GM21576 (cell line): ENCODE measurements at regions not wholly inside any gene's neighbourhood (a gene's known extent, or its start where the extent isn't known, plus 50 kb on each side); places are given as distances from the start of the nearest gene placed in this dataset.
"Not testable (repeated sequence)": the region's sequence is repeated elsewhere in the genome, so short reads cannot be mapped to it uniquely, and the experiment has no call there.

ENCODE experiments used
- ATAC-seq: cut with Tn5 transposase; IDR thresholded peaks from one replicate; pipeline ENCODE4 v1.9.1; 2021; ENCODE audit warnings: mild to moderate bottlenecking, moderate library complexity; ENCODE audit not compliant: unreplicated experiment

DNA sequence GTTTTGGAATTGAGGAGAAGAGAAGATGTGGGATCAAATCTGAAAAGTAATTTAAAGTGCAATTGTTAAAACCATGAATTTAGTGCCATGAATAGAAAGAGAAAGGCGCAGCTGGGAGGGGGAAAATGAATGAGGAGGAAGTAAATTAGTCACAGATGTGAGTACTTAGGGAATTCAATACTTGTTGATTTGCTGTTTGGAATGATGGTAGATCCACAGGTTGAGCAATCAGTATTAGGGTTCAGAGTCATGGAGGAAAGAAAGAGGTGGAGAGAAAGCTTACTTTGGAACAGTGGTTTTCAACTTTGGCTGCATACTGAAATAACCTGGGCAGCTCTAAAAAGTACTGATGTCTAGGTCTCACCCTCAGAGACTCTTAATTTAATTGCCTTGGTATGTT, 229.7 kb upstream of the ASCC3 start:
- no peak for ATAC-seq

DNA sequence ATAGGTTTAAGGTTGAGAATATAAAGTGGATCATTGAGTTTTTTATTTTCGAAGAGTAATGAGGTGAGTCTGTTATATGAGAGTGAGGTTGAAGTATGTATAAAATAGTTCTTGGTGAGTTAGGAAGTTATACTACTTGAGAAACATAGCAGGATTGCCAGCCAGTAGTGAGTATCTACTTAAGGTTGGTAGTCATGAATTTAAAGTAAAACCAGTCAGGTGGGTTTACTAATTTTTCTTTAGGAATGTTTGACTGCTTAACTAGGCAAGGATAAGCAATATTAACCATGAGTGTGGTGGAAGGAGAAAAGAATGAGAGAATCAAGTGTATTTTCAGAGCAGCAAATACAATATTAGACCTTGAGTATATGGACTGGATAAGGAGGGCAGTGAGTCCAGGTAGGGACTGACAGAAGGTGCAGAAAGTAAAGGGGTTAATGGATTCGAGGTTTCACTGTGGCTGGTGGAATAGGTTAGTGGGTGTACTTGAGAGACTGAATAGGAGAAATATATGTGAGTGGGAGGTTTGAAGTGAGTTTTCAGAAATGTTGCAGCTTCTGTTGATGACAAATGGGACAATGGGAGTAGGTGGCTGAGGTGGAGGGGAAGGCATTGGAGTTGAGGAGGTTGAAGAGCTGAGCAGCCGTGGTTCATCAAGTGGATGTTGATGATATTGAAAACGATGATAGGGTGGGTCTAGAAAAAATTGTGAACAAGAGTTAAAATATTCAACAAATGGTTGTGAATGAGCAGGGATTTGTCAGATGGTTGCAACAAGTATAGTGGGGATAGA, 232.5 kb upstream of the ASCC3 start:
- no peak for ATAC-seq

DNA sequence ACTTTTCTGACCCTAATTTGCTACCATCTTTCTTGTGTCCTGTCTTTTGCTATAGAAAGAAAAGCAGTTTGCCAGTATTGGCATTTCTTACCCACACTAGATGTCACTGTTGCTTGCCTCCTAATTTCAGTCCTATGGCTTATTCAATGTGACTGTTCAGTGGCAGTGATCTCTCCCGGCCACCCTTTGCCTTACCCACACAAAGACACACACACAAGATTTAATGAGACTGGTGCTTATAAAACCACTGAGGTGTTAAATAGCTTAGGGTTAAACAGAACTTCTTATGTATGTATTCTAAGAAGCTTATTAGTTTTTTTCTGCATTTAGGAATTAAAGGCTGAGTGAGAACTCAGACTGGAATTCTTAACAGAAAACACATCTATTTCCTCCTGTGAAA, 233.6 kb upstream of the ASCC3 start:
- peak; percentile 50 for ATAC-seq

DNA sequence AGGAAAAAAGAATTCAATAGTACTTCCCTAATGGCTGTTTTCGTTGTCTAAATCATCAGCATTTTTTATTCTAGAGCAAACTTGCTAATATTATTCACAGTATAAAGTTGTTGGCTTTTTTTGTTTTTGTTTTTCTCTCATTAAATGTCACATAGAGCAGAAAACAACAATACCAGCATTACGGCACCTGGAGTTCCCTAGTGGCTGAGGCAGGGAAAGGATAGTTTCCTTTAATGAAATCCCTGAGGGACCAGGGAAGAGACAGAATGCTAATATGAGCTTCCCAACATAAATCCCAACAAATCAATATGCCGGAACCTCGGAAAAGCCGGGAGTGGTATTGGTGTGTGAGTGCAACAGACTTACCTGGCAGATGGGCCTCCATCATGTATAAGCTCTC, 235.2 kb upstream of the ASCC3 start:
- ATAC-seq: no peak

DNA sequence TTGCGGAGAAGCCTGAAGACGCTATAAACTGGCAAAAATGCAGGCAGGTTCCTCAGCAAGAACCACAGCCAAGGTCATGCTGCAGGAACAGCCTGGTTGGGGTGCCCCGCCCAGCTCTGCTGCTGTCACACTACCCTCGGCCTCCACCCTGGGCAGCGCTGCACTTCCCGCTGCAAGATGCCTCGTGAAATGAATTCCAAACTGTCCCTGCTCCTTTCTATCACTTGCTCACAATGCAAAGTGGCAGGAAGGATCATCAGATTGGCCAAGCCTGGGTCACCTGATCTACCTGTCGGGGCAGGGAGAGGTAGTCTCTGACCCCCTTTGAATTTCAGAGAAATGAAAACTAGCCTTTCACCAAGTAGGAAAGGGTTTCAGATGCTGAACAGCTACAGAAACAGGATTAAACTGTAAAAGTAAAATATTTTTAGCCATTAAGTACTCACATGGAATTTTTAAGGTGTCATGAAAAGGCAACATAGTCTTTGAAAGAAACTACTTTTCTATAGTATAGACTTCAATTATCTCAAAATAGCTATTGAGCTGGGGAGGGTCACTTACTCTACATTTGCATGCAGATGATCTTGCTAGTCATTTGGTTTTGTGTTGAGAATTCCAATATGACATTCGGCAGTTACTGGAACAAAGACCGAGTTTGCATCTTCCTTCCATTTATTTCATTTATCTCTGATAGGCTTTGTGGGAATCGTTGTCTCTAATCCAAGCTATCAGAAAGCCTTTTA, 236.4 kb upstream of the ASCC3 start:
- ATAC-seq: no peak

DNA sequence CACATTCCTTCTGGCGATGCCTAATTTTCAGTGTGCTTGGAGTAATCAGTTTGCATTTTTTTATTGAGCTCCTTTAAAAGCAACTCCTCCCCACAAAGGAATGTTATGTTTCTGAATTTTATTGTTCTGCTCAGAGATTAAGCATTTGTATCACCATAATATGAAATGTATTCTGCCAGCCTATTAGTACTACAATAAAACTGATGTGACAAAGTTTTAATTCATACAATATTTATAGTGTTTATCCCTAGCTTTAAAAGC, 236.9 kb upstream of the ASCC3 start:
- ATAC-seq: no peak

DNA sequence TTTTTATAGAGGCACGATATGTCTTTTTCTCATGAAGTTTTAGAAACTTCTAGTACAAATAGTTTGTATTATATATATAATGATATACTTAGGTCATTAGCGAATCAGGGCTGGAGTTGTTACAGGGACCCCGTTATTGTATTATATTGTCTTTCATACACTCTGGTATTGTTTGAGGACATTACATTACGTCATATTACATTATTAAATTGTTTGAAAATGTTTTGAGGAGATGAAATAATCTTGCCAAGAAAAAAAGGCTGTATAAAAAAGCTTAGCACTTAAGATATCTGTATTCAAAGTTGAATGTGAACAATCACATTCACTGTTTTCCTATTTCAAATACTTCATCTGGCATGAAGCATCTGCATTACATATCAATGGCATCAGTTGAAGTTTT, 239.6 kb upstream of the ASCC3 start:
- ATAC-seq: no peak

DNA sequence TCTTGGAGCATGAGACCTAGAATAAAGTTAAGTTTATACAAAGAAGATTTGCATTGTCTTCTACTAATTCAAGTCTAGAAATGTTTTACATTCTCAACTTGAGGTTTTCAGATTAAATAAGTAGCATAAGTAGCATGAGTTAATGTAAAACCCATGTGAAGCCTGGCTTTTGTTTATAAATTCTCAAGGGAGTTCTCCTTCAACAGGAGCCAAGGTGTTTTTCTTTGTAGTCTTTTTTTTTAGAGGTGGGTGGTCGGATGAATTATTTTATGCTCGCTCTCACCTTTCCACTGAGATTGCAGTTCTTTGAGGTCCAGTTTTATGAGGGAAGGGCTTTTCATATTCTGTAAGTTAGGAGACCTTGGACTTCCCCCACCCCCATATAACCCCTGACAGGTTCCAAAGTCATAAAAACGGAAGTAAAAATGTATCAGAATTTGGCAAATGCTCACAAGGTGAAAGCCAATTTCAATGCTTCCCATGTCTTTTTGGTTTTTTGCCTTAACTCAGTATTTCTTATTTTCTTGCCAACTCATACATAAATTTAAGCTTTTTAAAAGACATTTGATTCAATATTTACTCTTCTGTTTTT, 244.3 kb upstream of the ASCC3 start:
- ATAC-seq: no peak

DNA sequence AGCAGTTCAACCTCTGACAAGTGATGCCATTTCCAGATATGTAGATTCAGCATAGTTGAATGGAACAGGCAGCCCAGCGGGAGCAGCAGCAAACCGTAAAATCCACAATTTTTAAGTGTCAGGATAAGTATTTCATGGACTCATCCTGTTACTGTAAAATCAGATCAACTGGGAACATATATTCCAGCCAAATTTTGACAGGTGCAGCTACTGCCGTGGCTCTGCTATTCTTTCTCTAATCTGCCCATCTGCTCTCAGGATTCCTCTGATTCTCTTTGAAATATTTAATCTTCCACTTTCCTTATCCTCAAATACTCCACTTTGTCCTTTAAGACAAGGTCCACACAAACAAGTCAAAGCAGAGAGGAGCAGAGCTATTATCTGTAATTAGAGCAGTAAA, 245.4 kb upstream of the ASCC3 start:
- no peak for ATAC-seq

DNA sequence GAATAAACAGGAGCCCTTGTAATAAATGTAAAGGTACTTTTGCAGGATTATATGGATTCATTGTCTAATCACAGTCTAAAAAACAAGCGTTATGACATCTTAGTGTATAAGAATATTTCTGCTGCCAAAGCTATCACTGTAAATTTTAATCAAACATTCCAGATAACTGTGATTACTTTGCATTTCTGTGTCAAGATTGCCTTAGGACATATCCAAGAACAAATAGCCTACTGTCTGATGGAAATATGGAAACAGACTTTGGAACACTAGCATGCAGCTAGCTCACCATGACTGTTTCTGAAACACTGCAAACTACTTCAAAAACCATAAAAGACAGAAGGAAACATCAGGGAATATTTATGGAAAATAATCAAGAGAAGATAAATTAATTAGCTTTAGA, 248.7 kb upstream of the ASCC3 start:
- no peak for ATAC-seq

DNA sequence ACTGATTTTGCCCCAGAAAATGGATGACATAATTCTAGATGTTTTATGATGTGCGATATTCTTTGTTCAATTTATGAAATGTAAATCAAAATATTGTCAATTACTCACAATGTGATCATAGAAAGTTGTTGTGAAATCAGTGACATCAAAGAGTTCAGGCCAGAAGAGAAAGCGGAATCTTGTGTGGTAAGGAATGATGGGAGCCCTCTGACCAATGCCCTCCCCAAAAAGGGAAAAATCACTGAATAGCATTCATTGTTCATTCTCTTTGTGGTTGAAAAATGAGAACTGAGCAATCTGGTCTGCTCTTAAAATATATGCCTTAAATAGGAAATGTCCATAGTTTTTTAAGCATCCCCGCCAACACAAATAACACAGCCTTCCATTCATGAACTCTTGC, 247.1 kb upstream of the GRIK2 start:
- no peak for ATAC-seq

DNA sequence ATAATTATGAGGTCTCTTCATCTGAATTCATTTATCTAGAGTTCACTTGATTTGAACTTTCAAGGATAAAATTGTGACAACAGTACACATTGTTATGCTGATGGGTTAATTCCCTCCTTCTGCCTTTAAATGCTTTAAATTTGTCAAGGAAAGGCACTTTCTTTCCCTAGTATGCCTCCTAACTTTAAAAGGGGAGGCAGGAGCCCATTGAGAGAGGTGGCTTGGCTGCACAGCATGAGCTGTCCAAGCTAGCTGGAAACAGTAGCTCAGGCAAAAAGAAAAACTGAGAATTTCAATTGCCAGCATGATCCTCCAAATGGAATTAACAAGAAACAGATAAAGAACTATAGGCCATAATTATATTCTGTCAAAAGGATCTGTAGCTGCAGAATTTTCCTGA, 243.3 kb upstream of the GRIK2 start:
- no peak for ATAC-seq

DNA sequence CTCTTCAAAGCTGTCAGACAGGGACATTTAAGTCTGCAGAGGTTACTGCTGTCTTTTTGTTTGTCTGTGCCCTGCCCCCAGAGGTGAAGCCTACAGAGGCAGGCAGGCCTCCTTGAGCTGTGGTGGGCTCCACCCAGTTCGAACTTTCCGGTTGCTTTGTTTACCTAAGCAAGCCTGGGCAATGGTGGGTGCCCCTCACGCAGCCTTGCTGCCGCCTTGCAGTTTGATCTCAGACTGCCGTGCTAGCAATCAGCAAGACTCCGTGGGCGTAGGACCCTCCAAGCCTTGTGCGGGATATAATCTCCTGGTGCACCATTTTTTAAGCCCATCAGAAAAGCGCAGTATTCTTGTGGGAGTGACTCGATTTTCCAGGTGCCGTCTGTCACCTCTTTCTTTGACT, 235.9 kb upstream of the GRIK2 start:
- not testable (repeated sequence) for ATAC-seq

DNA sequence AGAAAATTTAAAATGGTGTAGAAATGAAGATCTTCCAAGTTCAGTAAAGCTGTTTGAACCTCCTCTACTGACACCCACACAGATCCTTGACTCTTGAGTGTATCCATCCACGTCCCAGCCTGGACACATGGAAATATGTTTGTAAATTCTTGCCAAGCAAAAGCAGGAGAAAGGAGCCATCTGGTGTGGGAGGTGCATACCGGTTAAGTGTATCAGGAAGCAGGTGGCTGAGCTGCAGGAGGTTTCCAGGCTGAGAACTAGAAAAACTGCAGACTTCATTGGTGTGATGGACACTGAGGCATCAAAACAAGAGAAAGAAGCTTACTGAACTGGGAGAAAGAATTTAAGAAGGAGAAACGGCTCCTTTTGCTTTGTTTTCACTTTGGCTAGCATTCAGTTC, 229.9 kb upstream of the GRIK2 start:
- ATAC-seq: no peak

DNA sequence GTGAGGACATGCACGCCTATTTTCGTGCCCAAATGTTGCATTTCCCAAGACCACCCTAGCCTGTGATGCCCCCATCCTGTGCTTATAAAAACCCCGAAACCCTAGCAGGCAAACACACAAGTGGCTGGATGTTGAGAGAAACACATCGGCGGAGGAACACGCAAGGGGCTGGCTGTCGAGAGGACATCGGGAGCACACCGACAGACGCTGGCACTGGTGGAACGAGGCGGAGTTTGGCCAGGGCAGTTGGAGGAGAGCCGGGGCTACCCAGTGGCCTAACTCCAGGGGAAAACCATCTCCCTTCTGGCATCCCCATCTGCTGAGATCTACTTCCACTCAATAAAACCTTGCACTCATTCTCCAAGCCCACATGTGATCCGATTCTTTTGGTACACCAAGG, 225.9 kb upstream of the GRIK2 start:
- ATAC-seq: no peak

DNA sequence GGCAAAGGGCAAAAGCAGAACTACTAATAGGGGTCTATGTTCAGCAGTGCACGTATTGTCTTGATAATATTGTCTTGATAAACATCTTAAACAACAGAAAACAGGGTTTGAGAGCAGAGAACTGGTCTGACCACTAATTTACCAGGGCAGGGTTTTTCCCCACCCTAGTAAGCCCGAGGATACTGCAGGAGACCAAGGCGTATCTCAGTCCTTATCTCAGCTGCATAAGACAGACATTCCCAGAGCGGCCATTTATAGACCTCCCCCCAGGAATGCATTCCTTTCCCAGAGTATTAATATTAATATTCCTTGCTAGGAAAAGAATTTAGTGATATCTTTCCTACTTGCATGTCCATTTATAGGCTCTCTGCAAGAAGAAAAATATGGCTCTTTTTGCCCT, 222.5 kb upstream of the GRIK2 start:
- ATAC-seq: not testable (repeated sequence)

DNA sequence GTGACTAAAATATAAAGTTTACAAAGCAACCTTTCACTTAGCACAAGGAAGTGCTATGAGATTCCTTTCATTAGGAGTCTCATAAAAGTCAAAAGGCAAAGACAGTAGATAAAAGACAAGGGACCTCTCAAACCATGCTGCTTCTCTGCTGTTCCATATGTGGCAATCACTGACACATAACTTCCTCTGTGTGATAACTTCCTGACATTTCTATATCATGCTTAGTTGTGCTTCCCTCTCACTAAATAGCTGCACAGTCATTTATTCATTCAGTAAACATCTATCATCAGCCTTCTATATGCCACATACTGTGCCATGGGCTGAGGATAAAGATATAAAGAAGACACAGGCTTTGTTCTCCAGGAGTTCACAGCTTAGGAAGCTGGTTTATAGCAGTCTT, 214.8 kb upstream of the GRIK2 start:
- no peak for ATAC-seq

DNA sequence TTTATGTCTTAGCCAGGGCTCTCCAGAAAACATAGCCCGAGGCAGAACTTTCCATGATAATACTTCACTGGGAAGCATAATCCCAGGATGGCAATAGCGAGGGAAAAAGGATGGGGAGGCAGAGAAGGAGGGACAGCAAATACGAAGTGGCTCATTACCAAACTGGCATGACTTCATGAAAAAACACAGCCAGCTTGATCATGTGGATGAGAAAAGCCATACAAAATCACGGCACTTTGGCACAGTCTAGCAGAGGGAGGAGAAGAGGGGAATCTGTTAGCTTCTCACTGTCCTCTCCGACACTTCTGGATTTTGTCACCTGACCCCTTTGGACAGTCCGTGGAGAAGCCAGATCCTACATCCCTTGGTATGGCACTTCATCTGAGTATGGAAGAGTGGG, 212.5 kb upstream of the GRIK2 start:
- ATAC-seq: no peak

DNA sequence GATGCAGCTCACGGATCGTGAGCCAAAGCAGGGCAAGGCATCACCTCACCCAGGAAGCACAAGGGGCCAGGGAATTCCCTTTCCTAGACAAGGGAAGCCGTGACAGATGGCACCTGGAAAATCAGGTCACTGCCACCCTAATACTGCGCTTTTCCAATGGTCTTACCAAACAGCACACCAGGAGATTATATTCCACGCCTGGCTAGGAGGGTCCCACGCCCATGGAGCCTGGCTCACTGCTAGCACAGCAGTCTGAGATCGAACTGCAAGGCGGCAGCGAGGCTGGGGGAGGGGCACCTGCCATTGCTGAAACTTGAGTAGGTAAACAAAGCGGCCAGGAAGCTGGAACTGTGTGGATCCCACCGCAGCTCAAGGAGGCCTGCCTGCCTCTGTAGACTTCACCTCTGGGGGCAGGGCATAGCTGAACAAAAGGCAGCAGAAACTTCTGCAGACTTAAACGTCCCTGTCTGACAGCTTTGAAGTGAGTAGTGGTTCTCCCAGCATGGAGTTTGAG, 205.2 kb upstream of the GRIK2 start:
- not testable (repeated sequence) for ATAC-seq

DNA sequence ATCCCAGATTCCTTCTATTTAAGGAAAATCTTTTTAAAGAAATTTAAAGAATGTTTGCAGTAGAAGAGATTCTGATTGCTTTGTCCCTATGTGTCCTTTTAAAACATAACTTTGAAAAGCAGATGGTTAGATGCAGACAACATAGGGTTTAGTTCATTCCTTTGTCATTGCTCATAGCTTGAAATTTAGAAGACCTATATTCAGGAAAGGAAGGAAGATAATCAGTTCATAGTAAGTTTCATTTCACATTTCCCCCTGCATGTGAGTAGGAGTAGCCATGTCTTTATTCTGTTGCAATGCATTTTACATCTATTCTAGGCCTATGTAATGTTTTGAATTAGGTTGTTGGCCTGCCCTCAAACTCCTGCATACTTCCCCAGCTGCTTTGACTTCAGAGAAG, 197.9 kb upstream of the GRIK2 start:
- no peak for ATAC-seq

DNA sequence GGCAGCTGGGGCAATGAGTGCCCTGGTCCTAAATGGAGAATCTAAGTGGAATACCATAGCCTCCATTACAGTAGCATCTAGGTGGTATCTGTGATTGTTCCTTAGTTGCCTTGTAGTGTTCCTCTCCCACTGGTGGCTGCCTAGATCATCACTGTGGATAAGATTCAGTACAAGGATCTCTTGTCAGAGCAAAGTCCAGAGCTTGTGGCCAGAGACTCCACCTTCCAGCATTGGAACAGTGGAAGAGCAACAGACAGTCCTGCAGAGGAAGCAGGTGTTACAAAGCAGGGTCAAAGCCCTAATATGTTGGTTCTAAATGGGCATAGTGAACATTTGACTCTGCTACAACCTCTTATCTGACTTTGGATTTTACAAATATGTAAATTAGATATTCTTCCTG, 194.1 kb upstream of the GRIK2 start:
- ATAC-seq: no peak

DNA sequence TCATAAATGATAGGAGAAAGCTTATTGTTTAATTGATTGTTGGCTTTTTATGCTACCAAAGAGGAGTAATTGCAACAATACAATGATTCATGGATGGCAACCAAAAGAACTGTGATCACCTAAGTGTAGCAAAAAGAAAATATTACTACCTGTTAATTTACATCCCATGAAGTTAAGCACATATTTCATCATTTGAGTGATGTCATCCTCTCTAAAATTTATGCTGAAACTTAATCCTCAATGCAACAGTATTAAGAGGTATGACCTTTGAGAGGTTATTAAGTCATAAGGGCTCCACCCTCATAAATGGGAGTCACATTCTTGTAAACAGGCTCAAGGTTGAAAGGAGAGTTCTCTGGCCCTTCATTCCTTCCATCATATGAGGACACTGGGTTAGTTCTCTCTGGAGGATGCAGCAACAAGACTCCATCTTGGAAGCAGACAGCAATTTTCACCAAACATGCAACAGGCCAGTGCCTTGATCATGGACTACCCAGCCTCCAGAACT, 190.6 kb upstream of the GRIK2 start:
- ATAC-seq: no peak
